ENCODE measurements at regions not wholly inside any gene's neighbourhood (a gene's known extent, or its start where the extent isn't known, plus 50 kb on each side); places are given as distances from the start of the nearest gene placed in this dataset.
"Not testable (repeated sequence)": the region's sequence is repeated elsewhere in the genome, so short reads cannot be mapped to it uniquely, and the experiment has no call there.

GRCh38 chr3:125790312-125790711 is 178.7 kb upstream of the ROPN1B start:
- intact Hi-C loops (cut with micrococcal nuclease); H3K9me1 ChIP-seq (ENCODE audit: control insufficient read depth, insufficient read depth, low read length); CTCF ChIA-PET (ENCODE audit: low intra/inter-chr PET ratio); H3K79me2 ChIP-seq (ENCODE audit: control insufficient read depth, insufficient read depth, low read length); H3K27ac ChIP-seq (ENCODE audit: extremely low read depth, low read depth, low read length); POLR2A ChIA-PET; BruUV-seq (replicated peaks); in situ Hi-C loops (cut with MboI); ATAC-seq; H3K4me3 ChIP-seq; H3K27me3 ChIP-seq (ENCODE audit: control insufficient read depth in 2 of 2, insufficient read depth in 2 of 2, low read length in 2 of 2); FAIRE-seq; H3K9ac ChIP-seq (ENCODE audit: insufficient read depth in 1 of 2, low read depth in 2 of 2, low read length in 2 of 2); H2AFZ ChIP-seq (ENCODE audit: low read depth, low read length); H3K9me3 ChIP-seq (replicated peaks; ENCODE audit: control insufficient read depth, insufficient read depth, low read depth, low read length); DNase-seq (ENCODE audit: extremely low read depth in 1 of 4, low spot score in 3 of 4); H3K36me3 ChIP-seq (ENCODE audit: control insufficient read depth, insufficient read depth, low read length); H3K4me2 ChIP-seq (ENCODE audit: insufficient read depth, low read length); H3K4me1 ChIP-seq (replicated peaks in 1 of 2; ENCODE audit: control insufficient read depth in 2 of 2, insufficient read depth in 2 of 2, low read length in 2 of 2); H4K20me1 ChIP-seq (replicated peaks; ENCODE audit: control insufficient read depth, insufficient read depth, low read length): not testable (repeated sequence)
- WGBS (ENCODE audit: insufficient coverage, low coverage, missing lambda C conversion rate), result 0% methylated on average over 1 of the region's 3 CpGs

GRCh38 chr3:125791021-125791420 is 178.0 kb upstream of the ROPN1B start:
- H2AFZ ChIP-seq (ENCODE audit: low read depth, low read length); POLR2A ChIA-PET: not testable (repeated sequence)

GRCh38 chr3:125810010-125810409 is 159.0 kb upstream of the ROPN1B start:
- H3K4me2 ChIP-seq (ENCODE audit: insufficient read depth, low read length); H4K20me1 ChIP-seq (replicated peaks; ENCODE audit: control insufficient read depth, insufficient read depth, low read length); H3K27ac ChIP-seq (ENCODE audit: extremely low read depth, low read depth, low read length); CTCF ChIA-PET (ENCODE audit: low intra/inter-chr PET ratio); intact Hi-C loops (cut with micrococcal nuclease); H3K36me3 ChIP-seq (ENCODE audit: control insufficient read depth, insufficient read depth, low read length); POLR2A ChIA-PET; in situ Hi-C loops (cut with MboI); H3K9ac ChIP-seq (ENCODE audit: insufficient read depth in 1 of 2, low read depth in 2 of 2, low read length in 2 of 2); H3K4me3 ChIP-seq; ATAC-seq; BruUV-seq (replicated peaks); H2AFZ ChIP-seq (ENCODE audit: low read depth, low read length); DNase-seq (ENCODE audit: extremely low read depth in 1 of 4, low spot score in 3 of 4); H3K79me2 ChIP-seq (ENCODE audit: control insufficient read depth, insufficient read depth, low read length); H3K27me3 ChIP-seq (ENCODE audit: control insufficient read depth in 2 of 2, insufficient read depth in 2 of 2, low read length in 2 of 2); FAIRE-seq; H3K9me1 ChIP-seq (ENCODE audit: control insufficient read depth, insufficient read depth, low read length); H3K9me3 ChIP-seq (replicated peaks; ENCODE audit: control insufficient read depth, insufficient read depth, low read depth, low read length); H3K4me1 ChIP-seq (replicated peaks in 1 of 2; ENCODE audit: control insufficient read depth in 2 of 2, insufficient read depth in 2 of 2, low read length in 2 of 2): not testable (repeated sequence)
- 19% methylated on average over 3 of the region's 4 CpGs for WGBS (ENCODE audit: insufficient coverage, low coverage, missing lambda C conversion rate)

More at GRCh38 chr3:125791021-125791420, 178.0 kb upstream of the ROPN1B start:
- H3K9me3 ChIP-seq (replicated peaks; ENCODE audit: control insufficient read depth, insufficient read depth, low read depth, low read length); H3K36me3 ChIP-seq (ENCODE audit: control insufficient read depth, insufficient read depth, low read length); FAIRE-seq; H3K79me2 ChIP-seq (ENCODE audit: control insufficient read depth, insufficient read depth, low read length); H3K4me2 ChIP-seq (ENCODE audit: insufficient read depth, low read length); H3K4me3 ChIP-seq; ATAC-seq; in situ Hi-C loops (cut with MboI); BruUV-seq (replicated peaks); CTCF ChIA-PET (ENCODE audit: low intra/inter-chr PET ratio); H3K27ac ChIP-seq (ENCODE audit: extremely low read depth, low read depth, low read length); H4K20me1 ChIP-seq (replicated peaks; ENCODE audit: control insufficient read depth, insufficient read depth, low read length); H3K27me3 ChIP-seq (ENCODE audit: control insufficient read depth in 2 of 2, insufficient read depth in 2 of 2, low read length in 2 of 2); H3K4me1 ChIP-seq (replicated peaks in 1 of 2; ENCODE audit: control insufficient read depth in 2 of 2, insufficient read depth in 2 of 2, low read length in 2 of 2); intact Hi-C loops (cut with micrococcal nuclease); H3K9me1 ChIP-seq (ENCODE audit: control insufficient read depth, insufficient read depth, low read length); H3K9ac ChIP-seq (ENCODE audit: insufficient read depth in 1 of 2, low read depth in 2 of 2, low read length in 2 of 2); DNase-seq (ENCODE audit: extremely low read depth in 1 of 4, low spot score in 3 of 4): not testable (repeated sequence)
- WGBS (ENCODE audit: insufficient coverage, low coverage, missing lambda C conversion rate), result 0% methylated on average over 1 of the region's 1 CpG

Measured in K562 (cell line).